Neural progenitor cell (in vitro differentiated cells): ENCODE measurements at regions not wholly inside any gene's neighbourhood (a gene's known extent, or its start where the extent isn't known, plus 50 kb on each side); places are given as distances from the start of the nearest gene placed in this dataset.

Source experiments
- EZH2 ChIP-seq: fragments of 200-600 bp; sonication (generic); IDR thresholded peaks from 2 replicates; pipeline ENCODE4 v1.6.1; 2017; ENCODE audit warnings: antibody characterized with exemption, mild to moderate bottlenecking, moderate library complexity
- EZH2phosphoT487 ChIP-seq: fragments of 200-600 bp; sonication (generic); IDR thresholded peaks from 2 replicates; pipeline ENCODE4 v1.6.1; 2017; ENCODE audit warnings: antibody characterized with exemption
- TF ChIP-seq, protein P1 (sequence below): fragments of 200-600 bp; sonication (generic); IDR thresholded peaks from 2 replicates; pipeline ENCODE4 v1.5.1; 2017; ENCODE audit warnings: antibody characterized with exemption, mild to moderate bottlenecking

DNA sequence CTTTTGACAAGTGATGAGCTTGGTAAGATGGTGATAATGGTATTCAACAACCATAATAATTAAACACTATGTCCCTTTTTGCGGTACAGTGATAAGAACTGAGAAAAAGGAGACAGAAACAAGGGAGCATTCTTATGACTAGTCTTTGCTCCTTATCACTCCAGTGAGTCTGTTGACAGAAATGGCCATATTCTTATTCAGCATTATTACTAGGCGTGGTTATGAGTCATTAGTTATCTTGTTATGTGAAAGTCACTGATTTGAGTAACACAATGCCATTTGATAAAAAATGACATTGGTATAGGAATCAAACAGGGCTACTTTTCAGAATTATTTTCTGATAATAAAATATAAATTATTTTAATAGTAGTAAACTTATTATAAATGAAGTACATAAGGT lies 193.5 kb downstream of the C3orf38 start:
- TF ChIP-seq EZH2 (no peak), EZH2phosphoT487 (no peak)
- TF ChIP-seq, protein P1, sequence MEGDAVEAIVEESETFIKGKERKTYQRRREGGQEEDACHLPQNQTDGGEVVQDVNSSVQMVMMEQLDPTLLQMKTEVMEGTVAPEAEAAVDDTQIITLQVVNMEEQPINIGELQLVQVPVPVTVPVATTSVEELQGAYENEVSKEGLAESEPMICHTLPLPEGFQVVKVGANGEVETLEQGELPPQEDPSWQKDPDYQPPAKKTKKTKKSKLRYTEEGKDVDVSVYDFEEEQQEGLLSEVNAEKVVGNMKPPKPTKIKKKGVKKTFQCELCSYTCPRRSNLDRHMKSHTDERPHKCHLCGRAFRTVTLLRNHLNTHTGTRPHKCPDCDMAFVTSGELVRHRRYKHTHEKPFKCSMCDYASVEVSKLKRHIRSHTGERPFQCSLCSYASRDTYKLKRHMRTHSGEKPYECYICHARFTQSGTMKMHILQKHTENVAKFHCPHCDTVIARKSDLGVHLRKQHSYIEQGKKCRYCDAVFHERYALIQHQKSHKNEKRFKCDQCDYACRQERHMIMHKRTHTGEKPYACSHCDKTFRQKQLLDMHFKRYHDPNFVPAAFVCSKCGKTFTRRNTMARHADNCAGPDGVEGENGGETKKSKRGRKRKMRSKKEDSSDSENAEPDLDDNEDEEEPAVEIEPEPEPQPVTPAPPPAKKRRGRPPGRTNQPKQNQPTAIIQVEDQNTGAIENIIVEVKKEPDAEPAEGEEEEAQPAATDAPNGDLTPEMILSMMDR = no peak
